ENCODE measurements at regions not wholly inside any gene's neighbourhood (a gene's known extent, or its start where the extent isn't known, plus 50 kb on each side); places are given as distances from the start of the nearest gene placed in this dataset.

GRCh38 chr3:24631481-24631880 is 136.8 kb upstream of the THRB start:
- no peaks in the 10 kb centered on the region for H3K27me3 Mint-ChIP-seq (ENCODE audit: insufficient read depth)
- no peaks in the 10 kb centered on the region for H3K9me3 Mint-ChIP-seq
- intact Hi-C loops (cut with micrococcal nuclease) = no loop called here
- H3K36me3 Mint-ChIP-seq (ENCODE audit: low read depth) = no peaks in the 10 kb centered on the region
- no peak overlapping the region for H3K27ac Mint-ChIP-seq
- H3K4me3 Mint-ChIP-seq = no peak overlapping the region
- H3K4me1 Mint-ChIP-seq (ENCODE audit: low read depth) = no peaks in the 10 kb centered on the region
- DNase-seq (ENCODE audit: low spot score) = no peak

- Mint-ChIP-seq H3K4me3 (no peak overlapping the region), H3K27me3 (ENCODE audit: insufficient read depth) (no peaks in the 10 kb centered on the region), H3K9me3 (peaks cover 4% of the 10 kb centered on the region), H3K4me1 (ENCODE audit: low read depth) (no peaks in the 10 kb centered on the region), H3K36me3 (ENCODE audit: low read depth) (no peaks in the 10 kb centered on the region), H3K27ac (no peak overlapping the region)
- intact Hi-C loops (cut with micrococcal nuclease) = no loop called here
- DNase-seq (ENCODE audit: low spot score) = no peak
These were observed 144.4 kb upstream of the THRB start for GRCh38 chr3:24639061-24639460.

GRCh38 chr3:24639481-24640329 is 145.1 kb upstream of the THRB start:
- intact Hi-C loops (cut with micrococcal nuclease) = no loop called here
- Mint-ChIP-seq H3K4me1 (ENCODE audit: low read depth) (no peaks in the 10 kb centered on the region), H3K27ac (no peak overlapping the region), H3K27me3 (ENCODE audit: insufficient read depth) (no peaks in the 10 kb centered on the region), H3K36me3 (ENCODE audit: low read depth) (no peaks in the 10 kb centered on the region), H3K4me3 (no peak overlapping the region), H3K9me3 (peaks cover 4% of the 10 kb centered on the region)
- DNase-seq (ENCODE audit: low spot score) = no peak

- H3K4me3 Mint-ChIP-seq = no peak overlapping the region
- H3K4me1 Mint-ChIP-seq (ENCODE audit: low read depth) = no peaks in the 10 kb centered on the region
- no peaks in the 10 kb centered on the region for H3K27me3 Mint-ChIP-seq (ENCODE audit: insufficient read depth)
These were observed 145.8 kb upstream of the THRB start for GRCh38 chr3:24640330-24640877.

GRCh38 chr3:24641628-24642027 is 147.0 kb upstream of the THRB start:
- no peaks in the 10 kb centered on the region for H3K4me1 Mint-ChIP-seq (ENCODE audit: low read depth)
- no peak for DNase-seq (ENCODE audit: low spot score)
- no peak overlapping the region for H3K4me3 Mint-ChIP-seq
- no peaks in the 10 kb centered on the region for H3K27me3 Mint-ChIP-seq (ENCODE audit: insufficient read depth)
- no peaks in the 10 kb centered on the region for H3K36me3 Mint-ChIP-seq (ENCODE audit: low read depth)
- intact Hi-C loops (cut with micrococcal nuclease) = no loop called here
- no peak overlapping the region for H3K27ac Mint-ChIP-seq
- H3K9me3 Mint-ChIP-seq = peaks cover 4% of the 10 kb centered on the region

More at GRCh38 chr3:24640330-24640877, 145.8 kb upstream of the THRB start:
- peaks cover 4% of the 10 kb centered on the region for H3K9me3 Mint-ChIP-seq
- no peaks in the 10 kb centered on the region for H3K36me3 Mint-ChIP-seq (ENCODE audit: low read depth)
- H3K27ac Mint-ChIP-seq = no peak overlapping the region
- intact Hi-C loops (cut with micrococcal nuclease) = no loop called here
- DNase-seq (ENCODE audit: low spot score) = no peak

- intact Hi-C loops (cut with micrococcal nuclease) = no loop called here
- Mint-ChIP-seq H3K36me3 (ENCODE audit: low read depth) (no peaks in the 10 kb centered on the region), H3K9me3 (peaks cover 4% of the 10 kb centered on the region), H3K4me1 (ENCODE audit: low read depth) (no peaks in the 10 kb centered on the region), H3K27me3 (ENCODE audit: insufficient read depth) (no peaks in the 10 kb centered on the region), H3K27ac (no peak overlapping the region), H3K4me3 (no peak overlapping the region)
- DNase-seq (ENCODE audit: low spot score) = no peak
These were observed 150.4 kb upstream of the THRB start for GRCh38 chr3:24645047-24645446.

- Mint-ChIP-seq H3K27me3 (ENCODE audit: insufficient read depth) (no peaks in the 10 kb centered on the region), H3K4me1 (ENCODE audit: low read depth) (no peaks in the 10 kb centered on the region), H3K9me3 (no peaks in the 10 kb centered on the region), H3K36me3 (ENCODE audit: low read depth) (no peaks in the 10 kb centered on the region), H3K27ac (no peak overlapping the region), H3K4me3 (no peak overlapping the region)
- no peak for DNase-seq (ENCODE audit: low spot score)
- intact Hi-C loops (cut with micrococcal nuclease) = no loop called here
These were observed 152.1 kb upstream of the THRB start for GRCh38 chr3:24646790-24647189.

GRCh38 chr3:24648063-24648462 is 153.4 kb upstream of the THRB start:
- Mint-ChIP-seq H3K9me3 (no peaks in the 10 kb centered on the region), H3K27me3 (ENCODE audit: insufficient read depth) (no peaks in the 10 kb centered on the region), H3K4me3 (no peak overlapping the region), H3K4me1 (ENCODE audit: low read depth) (no peaks in the 10 kb centered on the region), H3K36me3 (ENCODE audit: low read depth) (no peaks in the 10 kb centered on the region), H3K27ac (no peak overlapping the region)
- intact Hi-C loops (cut with micrococcal nuclease) = no loop called here
- DNase-seq (ENCODE audit: low spot score) = no peak

GRCh38 chr3:24650839-24651238 is 156.2 kb upstream of the THRB start:
- intact Hi-C loops (cut with micrococcal nuclease) = no loop called here

GRCh38 chr3:24657870-24658510 is 163.3 kb upstream of the THRB start:
- H3K4me1 Mint-ChIP-seq (ENCODE audit: low read depth) = no peaks in the 10 kb centered on the region
- intact Hi-C loops (cut with micrococcal nuclease) = no loop called here
- no peaks in the 10 kb centered on the region for H3K9me3 Mint-ChIP-seq
- no peak for DNase-seq (ENCODE audit: low spot score)
- H3K36me3 Mint-ChIP-seq (ENCODE audit: low read depth) = no peaks in the 10 kb centered on the region
- H3K27ac Mint-ChIP-seq = no peak overlapping the region
- no peak overlapping the region for H3K4me3 Mint-ChIP-seq
- H3K27me3 Mint-ChIP-seq (ENCODE audit: insufficient read depth) = peaks cover 2% of the 10 kb centered on the region

More at GRCh38 chr3:24650839-24651238, 156.2 kb upstream of the THRB start:
- Mint-ChIP-seq H3K4me1 (ENCODE audit: low read depth) (no peaks in the 10 kb centered on the region), H3K27ac (no peak overlapping the region), H3K27me3 (ENCODE audit: insufficient read depth) (no peaks in the 10 kb centered on the region), H3K4me3 (no peak overlapping the region), H3K36me3 (ENCODE audit: low read depth) (no peaks in the 10 kb centered on the region), H3K9me3 (no peaks in the 10 kb centered on the region)
- DNase-seq (ENCODE audit: low spot score) = no peak

- peaks cover 2% of the 10 kb centered on the region for H3K27me3 Mint-ChIP-seq (ENCODE audit: insufficient read depth)
- H3K36me3 Mint-ChIP-seq (ENCODE audit: low read depth) = no peaks in the 10 kb centered on the region
- H3K9me3 Mint-ChIP-seq = no peaks in the 10 kb centered on the region
- intact Hi-C loops (cut with micrococcal nuclease) = no loop called here
- no peak overlapping the region for H3K27ac Mint-ChIP-seq
- no peak for DNase-seq (ENCODE audit: low spot score)
- H3K4me3 Mint-ChIP-seq = no peak overlapping the region
- no peaks in the 10 kb centered on the region for H3K4me1 Mint-ChIP-seq (ENCODE audit: low read depth)
These were observed 166.5 kb upstream of the THRB start for GRCh38 chr3:24661175-24661584.

- H3K9me3 Mint-ChIP-seq = no peaks in the 10 kb centered on the region
- peaks cover 4% of the 10 kb centered on the region for H3K27me3 Mint-ChIP-seq (ENCODE audit: insufficient read depth)
- H3K4me1 Mint-ChIP-seq (ENCODE audit: low read depth) = no peaks in the 10 kb centered on the region
- H3K36me3 Mint-ChIP-seq (ENCODE audit: low read depth) = no peaks in the 10 kb centered on the region
- no peak for DNase-seq (ENCODE audit: low spot score)
- no peak overlapping the region for H3K4me3 Mint-ChIP-seq
- no peak overlapping the region for H3K27ac Mint-ChIP-seq
- intact Hi-C loops (cut with micrococcal nuclease) = no loop called here
These were observed 168.0 kb upstream of the THRB start for GRCh38 chr3:24662449-24663345.

Data from activated T-helper 1 cell treated with anti-CD3 and anti-CD28 coated beads, Interleukin-12 subunit alpha, Interleukin-12 subunit beta, Interleukin-2, Interleukin-4 antibody, amounts not matched to agents 30 ng/mL and 10 ng/mL and 1 ng/mL, durations not matched to agents 14 hours and 24 hours and 36 hours (primary cell).